MCF 10A (cell line): ENCODE measurements at regions not wholly inside any gene's neighbourhood (a gene's known extent, or its start where the extent isn't known, plus 50 kb on each side); places are given as distances from the start of the nearest gene placed in this dataset.

Experiments
- BruUV-seq: library from RNA; stranded (reverse); fragments of 400-500 nt; replicated peaks from 2 replicates; lab custom pipeline; 2021; lab: Mats Ljungman, UMichigan
- CTCF ChIA-PET: fragments of 300-600 bp; sonication (Branson Sonifier 250); formaldehyde crosslinking; extraction: SDS; loops from one replicate; lab custom pipeline; 2021; ENCODE audit warnings: antibody characterized with exemption, inconsistent platforms; lab: Yijun Ruan, JAX
- POLR2A ChIA-PET: fragments of 300-600, 350-650 bp; sonication (Branson Sonifier 250); formaldehyde crosslinking; extraction: SDS; loops from one replicate; lab custom pipeline; 2020; ENCODE audit warnings: antibody characterized with exemption, inconsistent platforms; lab: Yijun Ruan, JAX
- DNase-seq: peaks from one replicate; pipeline ENCODE4 v3.0.0-alpha.2; 2018; ENCODE audit not compliant: unreplicated experiment
- H3K27ac Mint-ChIP-seq: one replicate; pipeline ENCODE4 v1.8.0; 2022; ENCODE audit warnings: mild to moderate bottlenecking, low read depth, mixed read lengths; ENCODE audit not compliant: unreplicated experiment
- H3K27me3 Mint-ChIP-seq: one replicate; pipeline ENCODE4 v1.8.0; 2022; ENCODE audit warnings: mixed read lengths; ENCODE audit not compliant: insufficient read depth, unreplicated experiment
- H3K36me3 Mint-ChIP-seq: one replicate; pipeline ENCODE4 v1.8.0; 2022; ENCODE audit warnings: mild to moderate bottlenecking, moderate library complexity, mixed read lengths; ENCODE audit not compliant: insufficient read depth, unreplicated experiment
- H3K4me1 Mint-ChIP-seq: one replicate; pipeline ENCODE4 v1.8.0; 2022; ENCODE audit warnings: mixed read lengths; ENCODE audit not compliant: insufficient read depth, unreplicated experiment
- H3K4me3 Mint-ChIP-seq: one replicate; pipeline ENCODE4 v1.8.0; 2022; ENCODE audit warnings: mild to moderate bottlenecking, moderate library complexity, mixed read lengths; ENCODE audit not compliant: unreplicated experiment
- H3K9me3 Mint-ChIP-seq: one replicate; pipeline ENCODE4 v1.8.0; 2022; ENCODE audit warnings: mixed read lengths; ENCODE audit not compliant: unreplicated experiment
- CTCF ChIP-seq: fragments of 200-600 bp; IDR thresholded peaks from one replicate; pipeline ENCODE4 v1.8.0; 2022; ENCODE audit warnings: antibody characterized with exemption, mild to moderate bottlenecking; ENCODE audit not compliant: unreplicated experiment
- intact Hi-C: fragments of 100-400 bp; cut with micrococcal nuclease; formaldehyde crosslinking; loops from 2 replicates; pipeline ENCODE4 v1.14.1; 2022

DNA sequence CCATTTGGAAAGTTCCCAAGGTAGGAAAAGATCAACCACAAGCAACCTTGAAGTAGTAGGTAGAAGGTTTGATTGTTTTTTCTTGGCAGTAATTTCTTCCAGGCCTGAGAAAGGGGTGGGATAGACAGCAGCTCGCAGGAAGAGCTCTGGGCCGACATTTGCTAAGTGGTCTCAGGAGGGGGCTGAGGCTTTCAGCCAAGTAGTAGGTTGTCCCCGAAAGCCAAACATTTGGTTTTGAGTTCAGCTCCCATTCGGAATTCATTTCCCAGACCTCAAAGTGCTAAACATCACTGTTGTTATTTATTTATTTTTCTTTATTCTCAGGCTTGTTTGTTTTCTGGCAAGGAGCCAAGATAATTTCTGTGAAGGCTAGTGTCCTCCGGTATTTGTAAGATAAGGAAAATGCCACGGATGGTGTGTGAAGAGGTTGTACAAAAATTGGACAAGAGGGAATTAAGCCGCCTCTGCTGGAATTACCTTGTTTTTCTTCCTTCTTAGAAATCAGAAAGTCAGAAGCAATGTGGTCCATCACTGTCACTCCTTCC is 112.1 kb downstream of the KIF4B start:
- ChIA-PET POLR2A (interaction anchor here (0.7 kb wide), 1 partner anchor 404 kb away, joined by 4 read pairs; no protein-coding TSS in a partner anchor), CTCF (interaction anchor here (0.7 to 1.8 kb wide), 7 partner anchors 8 to 1690 kb away, joined by 3 to 9 read pairs (median 4); no protein-coding TSS in a partner anchor)
- DNase-seq: no peak
- Mint-ChIP-seq H3K4me3 (no peak overlapping the region), H3K4me1 (peaks cover 11% of the 10 kb centered on the region), H3K27me3 (no peaks in the 10 kb centered on the region), H3K27ac (no peak overlapping the region), H3K36me3 (no peaks in the 10 kb centered on the region), H3K9me3 (no peaks in the 10 kb centered on the region)
- no peak for TF ChIP-seq CTCF
- no TSS peak for BruUV-seq
- intact Hi-C loops: no loop called here

DNA sequence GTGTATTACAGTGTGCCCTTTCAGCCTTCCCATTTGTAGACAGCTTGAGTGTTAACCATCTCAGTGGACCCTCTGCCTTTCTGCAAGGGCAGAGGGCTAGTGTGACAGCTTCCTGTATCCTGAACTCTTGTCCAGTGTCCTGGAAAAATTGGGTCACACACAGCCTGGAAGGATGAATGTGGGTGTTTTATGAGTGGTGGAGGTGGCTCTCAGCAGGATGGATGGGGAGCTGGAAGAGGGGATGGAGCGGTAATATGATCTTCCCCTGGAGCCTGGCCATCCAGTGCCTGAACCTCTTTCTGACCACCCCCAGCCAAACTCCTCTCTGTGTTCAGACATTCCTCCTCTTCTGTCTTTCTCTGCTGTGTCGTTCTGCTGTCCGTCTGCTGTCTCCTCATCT is 113.0 kb downstream of the KIF4B start:
- no peak for DNase-seq
- TF ChIP-seq CTCF: no peak
- H3K4me1 Mint-ChIP-seq: peaks cover 11% of the 10 kb centered on the region
- ChIA-PET CTCF (interaction anchor here (0.7 to 0.8 kb wide), 2 partner anchors 9 to 1689 kb away, joined by 4 read pairs; no protein-coding TSS in a partner anchor), POLR2A (no interaction called here)
- no peaks in the 10 kb centered on the region for H3K9me3 Mint-ChIP-seq
- intact Hi-C loops: no loop called here
- H3K36me3 Mint-ChIP-seq: no peaks in the 10 kb centered on the region
- no peak overlapping the region for H3K4me3 Mint-ChIP-seq
- no TSS peak for BruUV-seq
- no peaks in the 10 kb centered on the region for H3K27me3 Mint-ChIP-seq
- H3K27ac Mint-ChIP-seq: no peak overlapping the region

DNA sequence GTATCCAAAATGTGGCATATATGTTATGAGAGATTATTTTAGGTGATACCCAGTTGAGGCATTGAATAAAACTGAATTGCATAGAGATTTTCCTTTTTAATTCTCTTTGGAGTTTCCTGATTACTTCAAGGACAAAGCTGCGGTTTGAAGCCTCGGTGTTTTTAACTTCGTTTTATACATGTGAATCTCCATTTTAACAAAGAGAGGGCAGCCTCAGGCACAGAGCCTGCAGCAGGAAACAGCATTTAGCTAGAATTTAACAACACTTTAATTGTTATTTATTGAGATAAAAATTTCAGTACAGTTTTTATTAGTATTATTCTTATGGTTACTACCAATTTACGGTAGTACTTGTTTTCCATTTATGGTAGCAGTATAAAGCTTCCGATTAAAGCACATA is 114.0 kb downstream of the KIF4B start:
- no peak overlapping the region for H3K27ac Mint-ChIP-seq
- intact Hi-C loops: no loop called here
- H3K36me3 Mint-ChIP-seq: no peaks in the 10 kb centered on the region
- no peaks in the 10 kb centered on the region for H3K9me3 Mint-ChIP-seq
- no peak for TF ChIP-seq CTCF
- no peak overlapping the region for H3K4me3 Mint-ChIP-seq
- H3K4me1 Mint-ChIP-seq: peaks cover 11% of the 10 kb centered on the region
- BruUV-seq: no TSS peak
- CTCF ChIA-PET: interaction anchor here (0.7 to 2.4 kb wide), 4 partner anchors 9 to 52 kb away, joined by 3 to 25 read pairs (median 5); no protein-coding TSS in a partner anchor
- DNase-seq: no peak
- no peaks in the 10 kb centered on the region for H3K27me3 Mint-ChIP-seq
- POLR2A ChIA-PET: no interaction called here

GRCh38 chr5:155128786-155129512 is 115.4 kb downstream of the KIF4B start:
- no TSS peak for BruUV-seq
- H3K9me3 Mint-ChIP-seq: no peaks in the 10 kb centered on the region

More at GRCh38 chr5:155128786-155129512, 115.4 kb downstream of the KIF4B start:
- no peak overlapping the region for H3K4me3 Mint-ChIP-seq
- no peaks in the 10 kb centered on the region for H3K36me3 Mint-ChIP-seq
- intact Hi-C loops: no loop called here
- peaks cover 11% of the 10 kb centered on the region for H3K4me1 Mint-ChIP-seq
- TF ChIP-seq CTCF: no peak
- H3K27ac Mint-ChIP-seq: no peak overlapping the region
- ChIA-PET POLR2A (no interaction called here), CTCF (interaction anchor here (0.5 to 2.4 kb wide), 4 partner anchors 10 to 164 kb away, joined by 3 to 25 read pairs (median 4); no protein-coding TSS in a partner anchor)
- no peaks in the 10 kb centered on the region for H3K27me3 Mint-ChIP-seq
- peak; percentile 29 for DNase-seq
